Tibial nerve (tissue), 4 donors: ENCODE measurements at regions not wholly inside any gene's neighbourhood (a gene's known extent, or its start where the extent isn't known, plus 50 kb on each side); places are given as distances from the start of the nearest gene placed in this dataset.

ENCODE experiments used
- EP300 ChIP-seq, 2 donors: sonication (generic); formaldehyde crosslinking; IDR thresholded peaks; one replicate each; pipeline ENCODE4 v1.6.1; 2017; ENCODE audit warnings: antibody characterized with exemption in 2 of 2, mild to moderate bottlenecking in 1 of 2
- POLR2A ChIP-seq, 2 donors: fragments of 450-650 bp; IDR thresholded peaks; one replicate each; pipeline ENCODE4 v1.6.1; 2017; ENCODE audit warnings: antibody characterized with exemption in 2 of 2, mild to moderate bottlenecking in 2 of 2, moderate library complexity in 2 of 2
- TF ChIP-seq, protein P1 (sequence below), 5 experiments: fragments of 200-600 bp in 3 of 5; fragments of 450-650 bp in 2 of 5; sonication (generic) in 3 of 5; IDR thresholded peaks; one replicate each; pipeline ENCODE4 v1.5.1; 2016 to 2019; ENCODE audit warnings: antibody characterized with exemption in 5 of 5, mild to moderate bottlenecking in 3 of 5, moderate library complexity in 2 of 5

DNA sequence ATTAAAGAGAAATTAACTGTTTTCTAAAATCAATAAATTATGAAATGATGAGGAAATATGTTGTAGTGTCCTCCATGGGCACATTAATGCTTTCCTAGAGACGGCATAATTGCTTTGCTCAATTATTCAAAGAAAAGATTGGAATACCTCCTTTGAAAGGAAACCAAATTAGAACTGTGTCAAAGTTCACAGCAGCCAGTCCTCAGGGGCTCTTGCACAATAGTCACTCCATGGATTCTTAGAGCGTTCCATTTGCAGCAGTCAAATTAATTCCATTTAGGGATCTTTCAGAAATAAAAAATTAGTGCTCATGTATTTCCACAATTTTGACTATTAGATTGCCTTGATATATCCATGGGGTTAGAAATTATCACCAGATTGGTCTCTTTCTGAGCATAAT is 841.6 kb upstream of the DPPA4 start:
- TF ChIP-seq, protein P1, sequence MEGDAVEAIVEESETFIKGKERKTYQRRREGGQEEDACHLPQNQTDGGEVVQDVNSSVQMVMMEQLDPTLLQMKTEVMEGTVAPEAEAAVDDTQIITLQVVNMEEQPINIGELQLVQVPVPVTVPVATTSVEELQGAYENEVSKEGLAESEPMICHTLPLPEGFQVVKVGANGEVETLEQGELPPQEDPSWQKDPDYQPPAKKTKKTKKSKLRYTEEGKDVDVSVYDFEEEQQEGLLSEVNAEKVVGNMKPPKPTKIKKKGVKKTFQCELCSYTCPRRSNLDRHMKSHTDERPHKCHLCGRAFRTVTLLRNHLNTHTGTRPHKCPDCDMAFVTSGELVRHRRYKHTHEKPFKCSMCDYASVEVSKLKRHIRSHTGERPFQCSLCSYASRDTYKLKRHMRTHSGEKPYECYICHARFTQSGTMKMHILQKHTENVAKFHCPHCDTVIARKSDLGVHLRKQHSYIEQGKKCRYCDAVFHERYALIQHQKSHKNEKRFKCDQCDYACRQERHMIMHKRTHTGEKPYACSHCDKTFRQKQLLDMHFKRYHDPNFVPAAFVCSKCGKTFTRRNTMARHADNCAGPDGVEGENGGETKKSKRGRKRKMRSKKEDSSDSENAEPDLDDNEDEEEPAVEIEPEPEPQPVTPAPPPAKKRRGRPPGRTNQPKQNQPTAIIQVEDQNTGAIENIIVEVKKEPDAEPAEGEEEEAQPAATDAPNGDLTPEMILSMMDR (IDR thresholded peaks at IDR 0.05) = no peak
- TF ChIP-seq EP300 (IDR thresholded peaks at IDR 0.05) (no peak), POLR2A (IDR thresholded peaks at IDR 0.05) (no peak)
